ENCODE measurements at regions not wholly inside any gene's neighbourhood (a gene's known extent, or its start where the extent isn't known, plus 50 kb on each side); places are given as distances from the start of the nearest gene placed in this dataset.

DNA sequence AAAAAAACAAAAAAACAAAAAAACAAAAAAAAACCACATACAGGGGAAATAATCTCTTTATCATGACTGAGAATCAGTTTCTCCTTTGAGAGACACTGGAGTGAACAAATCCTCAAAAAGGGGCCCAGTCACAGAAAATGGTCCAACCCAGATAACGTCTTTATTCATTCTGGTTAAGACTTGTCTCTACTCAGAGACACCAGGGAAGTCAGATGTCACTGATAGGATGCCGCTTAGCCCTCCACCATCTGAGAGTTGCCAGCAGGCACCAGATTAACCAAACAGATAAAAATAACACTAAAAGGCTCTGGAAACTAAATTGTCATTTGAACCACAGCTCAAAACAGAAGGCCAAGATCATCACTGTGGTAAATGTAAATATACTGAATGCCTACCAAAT lies 1163.4 kb upstream of the ATXN8OS start:
- TF ChIP-seq EP300 (IDR thresholded peaks at IDR 0.05) = no peak
- TF ChIP-seq, protein P1, sequence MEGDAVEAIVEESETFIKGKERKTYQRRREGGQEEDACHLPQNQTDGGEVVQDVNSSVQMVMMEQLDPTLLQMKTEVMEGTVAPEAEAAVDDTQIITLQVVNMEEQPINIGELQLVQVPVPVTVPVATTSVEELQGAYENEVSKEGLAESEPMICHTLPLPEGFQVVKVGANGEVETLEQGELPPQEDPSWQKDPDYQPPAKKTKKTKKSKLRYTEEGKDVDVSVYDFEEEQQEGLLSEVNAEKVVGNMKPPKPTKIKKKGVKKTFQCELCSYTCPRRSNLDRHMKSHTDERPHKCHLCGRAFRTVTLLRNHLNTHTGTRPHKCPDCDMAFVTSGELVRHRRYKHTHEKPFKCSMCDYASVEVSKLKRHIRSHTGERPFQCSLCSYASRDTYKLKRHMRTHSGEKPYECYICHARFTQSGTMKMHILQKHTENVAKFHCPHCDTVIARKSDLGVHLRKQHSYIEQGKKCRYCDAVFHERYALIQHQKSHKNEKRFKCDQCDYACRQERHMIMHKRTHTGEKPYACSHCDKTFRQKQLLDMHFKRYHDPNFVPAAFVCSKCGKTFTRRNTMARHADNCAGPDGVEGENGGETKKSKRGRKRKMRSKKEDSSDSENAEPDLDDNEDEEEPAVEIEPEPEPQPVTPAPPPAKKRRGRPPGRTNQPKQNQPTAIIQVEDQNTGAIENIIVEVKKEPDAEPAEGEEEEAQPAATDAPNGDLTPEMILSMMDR (IDR thresholded peaks at IDR 0.05) = no peak
- no peak for TF ChIP-seq POLR2A (IDR thresholded peaks at IDR 0.05)

All from upper lobe of left lung (tissue), 4 donors.